HEK293 (cell line): ENCODE measurements at regions not wholly inside any gene's neighbourhood (a gene's known extent, or its start where the extent isn't known, plus 50 kb on each side); places are given as distances from the start of the nearest gene placed in this dataset.

Experiments
- CTCF ChIA-PET: fragments of 350-600 bp; formaldehyde crosslinking; extraction: SDS; loops from one replicate; lab custom pipeline; 2021; ENCODE audit warnings: antibody characterized with exemption; lab: Yijun Ruan, JAX
- POLR2A ChIA-PET: fragments of 300-600 bp; formaldehyde crosslinking; extraction: SDS; loops from one replicate; lab custom pipeline; 2020; ENCODE audit warnings: antibody characterized with exemption, inconsistent platforms; lab: Yijun Ruan, JAX
- H3K27ac ChIP-seq: fragments of 200-500 bp; sonication (Bioruptor generic); 2 replicates; pipeline ENCODE4 v1.5.1; 2014; ENCODE audit warnings: low read depth, low read length, control low read depth, inconsistent platforms; ENCODE audit errors: extremely low read depth
- H3K36me3 ChIP-seq, 2 experiments: fragments of 200-500 bp in 1 of 2; sonication (Bioruptor generic) in 1 of 2; 1 replicate in 1 of 2; 2 replicates in 1 of 2; pipeline ENCODE4 v1.5.1; 2014 to 2017; ENCODE audit warnings: inconsistent platforms in 2 of 2, low read length in 2 of 2; ENCODE audit not compliant: control insufficient read depth in 2 of 2, insufficient read depth in 1 of 2
- H3K4me1 ChIP-seq: fragments of 200-500 bp; sonication (Bioruptor generic); 2 replicates; pipeline ENCODE4 v1.5.1; 2014; ENCODE audit warnings: mild to moderate bottlenecking, low read length, inconsistent platforms; ENCODE audit not compliant: control insufficient read depth, insufficient read depth
- H3K4me3 ChIP-seq: 2 replicates; pipeline ENCODE4 v1.5.1; 2011; ENCODE audit warnings: low read depth, mild to moderate bottlenecking, control low read depth, low read length, moderate library complexity
- H3K9me3 ChIP-seq: fragments of 200-500 bp; sonication (Bioruptor generic); 2 replicates; pipeline ENCODE4 v1.5.1; 2014; ENCODE audit warnings: low read depth, low read length, inconsistent platforms; ENCODE audit not compliant: control insufficient read depth, insufficient read depth
- MEIS1 ChIP-seq: sonication (generic); formaldehyde crosslinking; IDR thresholded peaks from 2 replicates; pipeline ENCODE4 v1.8.1; 2022; ENCODE audit warnings: missing genetic modification reagents, mild to moderate bottlenecking, borderline replicate concordance
- PRDM10 ChIP-seq: fragments of 450-650 bp; formaldehyde crosslinking; IDR thresholded peaks from 2 replicates; pipeline ENCODE4 v1.5.1; 2016; ENCODE audit warnings: missing biosample characterization, missing genetic modification characterization
- SP3 ChIP-seq: fragments of 450-650 bp; formaldehyde crosslinking; IDR thresholded peaks from 2 replicates; pipeline ENCODE4 v1.5.1; 2016; ENCODE audit warnings: missing biosample characterization, missing genetic modification characterization
- ZBTB49 ChIP-seq: fragments of 450-650 bp; formaldehyde crosslinking; IDR thresholded peaks from 2 replicates; pipeline ENCODE4 v1.5.1; 2016; ENCODE audit warnings: missing biosample characterization, missing genetic modification characterization, low read depth
- ZIC2 ChIP-seq: fragments of 450-650 bp; formaldehyde crosslinking; IDR thresholded peaks from 2 replicates; pipeline ENCODE4 v1.5.1; 2016; ENCODE audit warnings: missing biosample characterization, missing genetic modification characterization
- ZNF114 ChIP-seq: fragments of 450-650 bp; formaldehyde crosslinking; IDR thresholded peaks from 2 replicates; pipeline ENCODE4 v1.5.0; 2017; ENCODE audit warnings: missing biosample characterization, missing genetic modification characterization
- ZNF121 ChIP-seq: fragments of 450-650 bp; formaldehyde crosslinking; IDR thresholded peaks from 2 replicates; pipeline ENCODE4 v1.5.1; 2016; ENCODE audit warnings: missing biosample characterization, missing genetic modification characterization
- ZNF140 ChIP-seq: fragments of 450-650 bp; formaldehyde crosslinking; IDR thresholded peaks from 2 replicates; pipeline ENCODE4 v1.5.1; 2016; ENCODE audit warnings: missing biosample characterization, missing genetic modification characterization
- ZNF280C ChIP-seq: fragments of 450-650 bp; formaldehyde crosslinking; IDR thresholded peaks from 2 replicates; pipeline ENCODE4 v1.5.1; 2016; ENCODE audit warnings: missing biosample characterization, missing genetic modification characterization
- ZNF280D ChIP-seq: fragments of 450-650 bp; formaldehyde crosslinking; IDR thresholded peaks from 2 replicates; pipeline ENCODE4 v1.5.1; 2016; ENCODE audit warnings: missing biosample characterization, missing genetic modification characterization
- ZNF416 ChIP-seq: fragments of 450-650 bp; formaldehyde crosslinking; IDR thresholded peaks from 2 replicates; pipeline ENCODE4 v1.5.1; 2016; ENCODE audit warnings: missing biosample characterization, missing genetic modification characterization
- ZNF433 ChIP-seq: fragments of 450-650 bp; formaldehyde crosslinking; IDR thresholded peaks from 2 replicates; pipeline ENCODE4 v1.5.1; 2016; ENCODE audit warnings: missing biosample characterization, missing genetic modification characterization, low read depth
- ZNF473 ChIP-seq: fragments of 450-650 bp; formaldehyde crosslinking; IDR thresholded peaks from 2 replicates; pipeline ENCODE4 v1.5.1; 2017; ENCODE audit warnings: missing biosample characterization, missing genetic modification characterization
- ZNF548 ChIP-seq: fragments of 450-650 bp; formaldehyde crosslinking; IDR thresholded peaks from 2 replicates; pipeline ENCODE4 v1.5.1; 2016; ENCODE audit warnings: missing biosample characterization, missing genetic modification characterization
- ZNF561 ChIP-seq: fragments of 450-650 bp; IDR thresholded peaks from 2 replicates; pipeline ENCODE4 v1.5.1; 2018; ENCODE audit warnings: missing biosample characterization, missing genetic modification characterization, borderline replicate concordance
- ZNF785 ChIP-seq: fragments of 450-650 bp; formaldehyde crosslinking; IDR thresholded peaks from 2 replicates; pipeline ENCODE4 v1.5.1; 2016; ENCODE audit warnings: missing biosample characterization, missing genetic modification characterization
- ZSCAN23 ChIP-seq: fragments of 450-650 bp; formaldehyde crosslinking; IDR thresholded peaks from 2 replicates; pipeline ENCODE4 v1.5.1; 2016; ENCODE audit warnings: missing biosample characterization, missing genetic modification characterization
- ZSCAN5A ChIP-seq: fragments of 450-650 bp; formaldehyde crosslinking; IDR thresholded peaks from 2 replicates; pipeline ENCODE4 v1.5.1; 2016; ENCODE audit warnings: missing biosample characterization, missing genetic modification characterization

GRCh38 chr6:74991573-74992332 is 214.1 kb downstream of the COL12A1 start:
- Histone ChIP-seq H3K4me3 (no peak overlapping the region), H3K9me3 (no peaks in the 10 kb centered on the region), H3K36me3 (no peaks in the 10 kb centered on the region), H3K4me1 (no peaks in the 10 kb centered on the region)
- TF ChIP-seq ZNF280C (tag by site-specific recombination) (no peak), ZNF785 (no peak), MEIS1 (CRISPR knock-in tag) (no peak), ZNF140 (tag by site-specific recombination) (no peak), ZNF561 (tag by site-specific recombination) (no peak), ZNF114 (no peak), PRDM10 (tag by site-specific recombination) (no peak), ZSCAN5A (tag by site-specific recombination) (no peak), ZBTB49 (tag by site-specific recombination) (no peak), SP3 (tag by site-specific recombination) (no peak), ZNF280D (no peak), ZNF416 (tag by site-specific recombination) (no peak), ZNF473 (no peak), ZNF433 (tag by site-specific recombination) (no peak), ZIC2 (no peak), ZNF548 (tag by site-specific recombination) (no peak), ZSCAN23 (tag by site-specific recombination) (no peak), ZNF121 (no peak)
- TF ChIP-seq, all 188 proteins: peak for 0
- ChIA-PET CTCF (interaction anchor here (0.6 kb wide), 1 partner anchor 1167 kb away, joined by 3 read pairs; no protein-coding TSS in a partner anchor), POLR2A (no interaction called here)
- no peak overlapping the region for H3K27ac ChIP-seq
